ENCODE measurements at regions not wholly inside any gene's neighbourhood (a gene's known extent, or its start where the extent isn't known, plus 50 kb on each side); places are given as distances from the start of the nearest gene placed in this dataset.

GRCh38 chr15:95902606-95903005, 427.9 kb upstream of the NR2F2 start:
- Histone ChIP-seq H3K9me3 (no peaks in the 10 kb centered on the region), H3K27ac (no peak overlapping the region), H3K27me3 (no peaks in the 10 kb centered on the region), H3K4me1 (no peaks in the 10 kb centered on the region), H3K4me3 (no peak overlapping the region), H3K36me3 (no peaks in the 10 kb centered on the region)
- DNase-seq, result no peak
- no peak for TF ChIP-seq POLR2A (IDR thresholded peaks at IDR 0.05)
- no peak for TF ChIP-seq CTCF (IDR thresholded peaks at IDR 0.05)
- no peak for TF ChIP-seq EP300 (IDR thresholded peaks at IDR 0.05)
- 54 to 71% methylated on average over 3 of the region's 3 CpGs for WGBS, 2 donors
- intact Hi-C loops (cut with DNase I), result no loop called here

- H3K4me3 ChIP-seq, result no peak overlapping the region
- 72 to 81% methylated on average over 4 of the region's 4 CpGs for WGBS, 2 donors
- H3K4me1 ChIP-seq, result no peaks in the 10 kb centered on the region
- no peaks in the 10 kb centered on the region for H3K36me3 ChIP-seq
- H3K27ac ChIP-seq, result no peak overlapping the region
- no peaks in the 10 kb centered on the region for H3K27me3 ChIP-seq
- no peak for TF ChIP-seq POLR2AphosphoS5 (IDR thresholded peaks at IDR 0.05)
- no peak for TF ChIP-seq EP300 (IDR thresholded peaks at IDR 0.05)
- no peak for TF ChIP-seq POLR2A (IDR thresholded peaks at IDR 0.05)
- no peak for TF ChIP-seq CTCF (IDR thresholded peaks at IDR 0.05)
- intact Hi-C loops (cut with DNase I), result no loop called here
- no peak for DNase-seq
- no peaks in the 10 kb centered on the region for H3K9me3 ChIP-seq
Observed at GRCh38 chr15:95903352-95903751, 427.1 kb upstream of the NR2F2 start.

- whole genome bisulfite sequencing, 2 donors, result 81 to 87% methylated on average over 11 of the region's 11 CpGs
- Histone ChIP-seq H3K27ac (no peak overlapping the region), H3K4me1 (no peaks in the 10 kb centered on the region), H3K4me3 (no peak overlapping the region), H3K9me3 (no peaks in the 10 kb centered on the region), H3K27me3 (no peaks in the 10 kb centered on the region), H3K36me3 (no peaks in the 10 kb centered on the region)
- intact Hi-C loops (cut with DNase I), result no loop called here
- DNase-seq, result no peak
- TF ChIP-seq POLR2AphosphoS5 (IDR thresholded peaks at IDR 0.05) (no peak), POLR2A (IDR thresholded peaks at IDR 0.05) (no peak), CTCF (IDR thresholded peaks at IDR 0.05) (no peak), EP300 (IDR thresholded peaks at IDR 0.05) (no peak)
Observed at GRCh38 chr15:95910643-95911212, 419.8 kb upstream of the NR2F2 start.

GRCh38 chr15:95911570-95912279, 418.8 kb upstream of the NR2F2 start:
- TF ChIP-seq CTCF (IDR thresholded peaks at IDR 0.05), result no peak
- TF ChIP-seq EP300 (IDR thresholded peaks at IDR 0.05), result no peak
- TF ChIP-seq POLR2A (IDR thresholded peaks at IDR 0.05), result no peak
- Histone ChIP-seq H3K27me3 (no peaks in the 10 kb centered on the region), H3K36me3 (no peaks in the 10 kb centered on the region), H3K9me3 (no peaks in the 10 kb centered on the region), H3K4me3 (no peak overlapping the region), H3K27ac (no peak overlapping the region), H3K4me1 (no peaks in the 10 kb centered on the region)
- intact Hi-C loops (cut with DNase I), result no loop called here
- 64 to 75% methylated on average over 11 of the region's 11 CpGs for WGBS, 2 donors
- no peak for DNase-seq

GRCh38 chr15:95912280-95912625, 418.2 kb upstream of the NR2F2 start:
- DNase-seq, result no peak
- Histone ChIP-seq H3K27me3 (no peaks in the 10 kb centered on the region), H3K4me3 (no peak overlapping the region), H3K27ac (no peak overlapping the region), H3K36me3 (no peaks in the 10 kb centered on the region), H3K4me1 (no peaks in the 10 kb centered on the region), H3K9me3 (no peaks in the 10 kb centered on the region)
- TF ChIP-seq POLR2A (IDR thresholded peaks at IDR 0.05) (no peak), POLR2AphosphoS5 (IDR thresholded peaks at IDR 0.05) (no peak), EP300 (IDR thresholded peaks at IDR 0.05) (no peak), CTCF (IDR thresholded peaks at IDR 0.05) (no peak)
- intact Hi-C loops (cut with DNase I), result no loop called here
- WGBS, 2 donors, result 75 to 85% methylated on average over 7 of the region's 7 CpGs
